ENCODE measurements at regions not wholly inside any gene's neighbourhood (a gene's known extent, or its start where the extent isn't known, plus 50 kb on each side); places are given as distances from the start of the nearest gene placed in this dataset.

DNA sequence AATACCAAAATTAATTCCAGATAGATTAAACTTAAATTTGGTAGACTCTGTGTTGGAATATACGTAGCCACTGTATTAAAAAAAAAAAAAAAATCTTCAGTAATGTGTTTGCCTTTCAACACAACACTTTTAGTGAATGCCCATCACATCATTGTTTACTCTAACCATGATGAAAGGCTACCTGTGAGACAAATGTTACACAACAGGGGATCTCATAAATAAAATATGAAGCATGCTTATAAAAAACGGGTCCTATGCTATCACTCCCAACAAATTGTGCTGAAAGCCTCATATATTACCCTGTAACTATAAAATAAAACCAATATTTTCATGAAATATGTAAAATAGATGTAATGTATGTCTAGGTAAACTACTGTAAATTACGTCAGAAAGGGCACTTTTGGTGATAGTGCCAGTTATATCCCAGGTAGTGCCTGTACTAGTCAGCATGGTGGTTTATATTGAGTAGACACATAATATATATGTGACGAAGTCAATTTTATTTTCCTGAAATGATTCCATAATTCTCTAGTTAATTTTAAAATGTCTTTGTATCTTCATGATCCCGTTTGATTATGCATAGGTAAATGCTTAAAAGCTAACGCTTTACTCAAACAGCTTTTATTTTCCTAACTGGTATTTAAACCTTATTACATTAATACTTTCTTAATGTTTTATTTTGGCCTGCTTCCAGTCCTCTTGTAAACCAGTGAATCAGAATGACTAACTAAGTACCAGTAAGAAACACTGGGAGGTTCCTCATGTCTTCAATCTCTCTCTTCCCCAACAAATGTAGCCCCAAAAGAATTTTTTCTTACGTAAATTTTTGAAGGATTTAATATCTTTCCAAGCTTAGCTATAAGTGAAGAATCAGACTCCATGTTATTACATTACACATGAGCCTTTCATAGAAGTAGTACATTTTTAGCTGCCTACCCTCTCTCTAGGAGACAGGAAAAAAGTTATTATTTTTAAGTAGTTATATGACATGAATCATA is 420.3 kb downstream of the GABRG2 start:
- no peak for ATAC-seq (ENCODE audit: low read depth in 2 of 2)
- H3K4me1 Mint-ChIP-seq: no peaks in the 10 kb centered on the region
- no peak overlapping the region for H3K4me3 ChIP-seq (ENCODE audit: low read depth, low read length)

DNA sequence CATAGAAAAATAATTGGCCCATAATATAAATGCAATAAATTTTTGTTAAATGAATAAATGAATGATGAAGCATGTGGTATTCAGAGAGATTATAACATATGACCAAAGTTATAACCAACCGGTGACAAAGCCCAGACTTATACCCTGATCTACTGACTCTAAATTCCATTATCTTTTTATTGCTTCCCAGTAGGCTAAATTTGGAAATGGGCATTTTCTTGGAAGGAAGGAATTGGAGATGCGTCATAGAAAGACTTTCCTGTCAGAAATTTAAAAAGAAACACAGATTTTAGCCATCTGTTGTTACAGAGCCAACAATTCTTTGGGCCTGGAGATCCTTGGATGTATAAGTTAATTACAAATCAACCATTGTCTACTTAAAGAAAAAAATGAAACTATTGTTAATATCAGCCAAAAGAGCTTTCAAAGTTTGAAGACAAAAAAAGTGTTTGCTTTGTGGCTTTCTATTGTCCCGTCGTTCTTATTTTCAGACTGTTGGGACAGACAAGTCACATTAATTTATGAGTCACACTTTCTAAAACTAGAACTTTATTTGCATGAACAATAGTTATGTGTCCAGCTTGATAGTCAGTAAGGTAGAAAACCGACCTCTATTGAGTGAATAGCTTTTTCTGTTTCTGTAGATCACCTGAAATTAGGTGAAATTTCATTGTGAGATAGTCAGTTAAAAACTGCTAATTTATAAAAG is 428.7 kb downstream of the GABRG2 start:
- no peaks in the 10 kb centered on the region for H3K4me1 ChIP-seq (ENCODE audit: control insufficient read depth, insufficient read depth, low read length, poor library complexity, severe bottlenecking)
- no peak overlapping the region for H3K27ac ChIP-seq (ENCODE audit: insufficient read depth, low read length, poor library complexity, severe bottlenecking)
- no peak overlapping the region for H3K4me3 ChIP-seq (ENCODE audit: low read depth, low read length)
- ATAC-seq (ENCODE audit: low read depth in 2 of 2) (no peak), DNase-seq (no peak)
- H3K9me3 ChIP-seq (ENCODE audit: control insufficient read depth in 2 of 2, low read length in 2 of 2): no peaks in the 10 kb centered on the region
- H3K4me3 Mint-ChIP-seq: no peak overlapping the region
- no peaks in the 10 kb centered on the region for H3K4me1 Mint-ChIP-seq
- no peaks in the 10 kb centered on the region for H3K27me3 Mint-ChIP-seq
- H3K27ac Mint-ChIP-seq: no peak overlapping the region
- H3K36me3 ChIP-seq (ENCODE audit: control insufficient read depth, insufficient read depth, low read length): no peaks in the 10 kb centered on the region
- H3K27me3 ChIP-seq (ENCODE audit: control insufficient read depth, insufficient read depth, low read length): no peaks in the 10 kb centered on the region
- no peaks in the 10 kb centered on the region for H3K36me3 Mint-ChIP-seq
- H3K9me3 Mint-ChIP-seq: peaks cover 1 to 11% (median 7%) of the 10 kb centered on the region in 7 donors

More for the DNA sequence above, 420.3 kb downstream of the GABRG2 start:
- Mint-ChIP-seq H3K9me3 (peaks cover 0 to 10% (median 5%) of the 10 kb centered on the region in 7 donors), H3K27me3 (no peaks in the 10 kb centered on the region), H3K36me3 (no peaks in the 10 kb centered on the region), H3K27ac (no peak overlapping the region), H3K4me3 (no peak overlapping the region)
- no peaks in the 10 kb centered on the region for H3K4me1 ChIP-seq (ENCODE audit: control insufficient read depth, insufficient read depth, low read length, poor library complexity, severe bottlenecking)
- H3K36me3 ChIP-seq (ENCODE audit: control insufficient read depth, insufficient read depth, low read length): no peaks in the 10 kb centered on the region
- H3K27ac ChIP-seq (ENCODE audit: insufficient read depth, low read length, poor library complexity, severe bottlenecking): no peak overlapping the region
- no peaks in the 10 kb centered on the region for H3K9me3 ChIP-seq (ENCODE audit: control insufficient read depth in 2 of 2, low read length in 2 of 2)
- H3K27me3 ChIP-seq (ENCODE audit: control insufficient read depth, insufficient read depth, low read length): no peaks in the 10 kb centered on the region
- no peak for DNase-seq

DNA sequence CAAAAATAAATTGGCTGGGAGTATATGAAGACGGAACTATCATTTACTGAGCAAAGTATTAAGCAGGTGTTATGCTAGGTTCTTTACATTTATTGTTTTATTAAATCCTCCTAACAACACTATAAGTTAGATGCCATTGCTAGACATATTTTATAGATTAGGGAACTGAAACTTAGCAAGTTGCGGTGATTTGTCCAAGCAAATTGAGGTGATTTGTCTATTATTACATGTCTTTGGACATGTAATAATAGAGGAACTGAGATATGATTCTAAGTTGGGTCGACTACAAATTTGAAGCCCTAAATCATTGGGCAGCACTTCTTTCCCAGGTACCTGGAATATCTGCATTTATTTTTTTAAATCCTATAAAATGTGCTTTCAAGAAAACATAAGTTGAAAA is 429.9 kb downstream of the GABRG2 start:
- Mint-ChIP-seq H3K4me1 (no peaks in the 10 kb centered on the region), H3K36me3 (no peaks in the 10 kb centered on the region), H3K4me3 (no peak overlapping the region), H3K27me3 (no peaks in the 10 kb centered on the region), H3K9me3 (peaks cover 5 to 13% (median 10%) of the 10 kb centered on the region in 7 donors), H3K27ac (no peak overlapping the region)
- no peaks in the 10 kb centered on the region for H3K36me3 ChIP-seq (ENCODE audit: control insufficient read depth, insufficient read depth, low read length)
- no peaks in the 10 kb centered on the region for H3K27me3 ChIP-seq (ENCODE audit: control insufficient read depth, insufficient read depth, low read length)
- ATAC-seq (ENCODE audit: low read depth in 2 of 2): no peak
- no peak overlapping the region for H3K27ac ChIP-seq (ENCODE audit: insufficient read depth, low read length, poor library complexity, severe bottlenecking)
- peaks cover 0 to 3% of the 10 kb centered on the region in 2 experiments for H3K9me3 ChIP-seq (ENCODE audit: control insufficient read depth in 2 of 2, low read length in 2 of 2)
- H3K4me1 ChIP-seq (ENCODE audit: control insufficient read depth, insufficient read depth, low read length, poor library complexity, severe bottlenecking): no peaks in the 10 kb centered on the region
- DNase-seq: no peak
- H3K4me3 ChIP-seq (ENCODE audit: low read depth, low read length): no peak overlapping the region

DNA sequence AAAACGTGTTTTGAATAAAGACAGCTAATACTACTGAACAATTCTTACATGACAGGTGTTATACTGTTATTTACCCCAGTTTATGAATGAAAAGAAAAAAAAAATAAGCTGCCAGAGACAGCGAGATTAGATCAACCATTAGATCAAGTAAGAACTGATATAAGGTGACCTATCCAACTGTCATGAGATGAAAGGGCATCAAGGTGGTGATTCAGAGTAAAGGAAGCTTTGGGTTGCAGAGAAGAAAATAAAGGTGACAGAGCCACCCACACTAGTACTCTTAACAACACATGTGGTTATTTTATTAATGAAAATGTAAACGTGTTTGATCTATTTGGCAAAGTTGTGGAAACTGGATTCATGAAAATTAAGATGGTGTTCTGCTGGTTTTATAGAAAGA is 435.2 kb downstream of the GABRG2 start:
- H3K9me3 Mint-ChIP-seq: peaks cover 4 to 10% (median 6%) of the 10 kb centered on the region in 7 donors
- H3K4me3 Mint-ChIP-seq: no peak overlapping the region
- DNase-seq (no peak), ATAC-seq (ENCODE audit: low read depth in 2 of 2) (no peak)
- H3K27ac ChIP-seq (ENCODE audit: insufficient read depth, low read length, poor library complexity, severe bottlenecking): no peak overlapping the region
- H3K4me1 ChIP-seq (ENCODE audit: control insufficient read depth, insufficient read depth, low read length, poor library complexity, severe bottlenecking): no peaks in the 10 kb centered on the region
- peaks cover 0 to 3% of the 10 kb centered on the region in 2 experiments for H3K9me3 ChIP-seq (ENCODE audit: control insufficient read depth in 2 of 2, low read length in 2 of 2)
- no peak overlapping the region for H3K27ac Mint-ChIP-seq
- H3K27me3 Mint-ChIP-seq: no peaks in the 10 kb centered on the region
- H3K4me3 ChIP-seq (ENCODE audit: low read depth, low read length): no peak overlapping the region
- H3K36me3 ChIP-seq (ENCODE audit: control insufficient read depth, insufficient read depth, low read length): no peaks in the 10 kb centered on the region
- no peaks in the 10 kb centered on the region for H3K36me3 Mint-ChIP-seq
- H3K4me1 Mint-ChIP-seq: no peaks in the 10 kb centered on the region
- no peaks in the 10 kb centered on the region for H3K27me3 ChIP-seq (ENCODE audit: control insufficient read depth, insufficient read depth, low read length)

DNA sequence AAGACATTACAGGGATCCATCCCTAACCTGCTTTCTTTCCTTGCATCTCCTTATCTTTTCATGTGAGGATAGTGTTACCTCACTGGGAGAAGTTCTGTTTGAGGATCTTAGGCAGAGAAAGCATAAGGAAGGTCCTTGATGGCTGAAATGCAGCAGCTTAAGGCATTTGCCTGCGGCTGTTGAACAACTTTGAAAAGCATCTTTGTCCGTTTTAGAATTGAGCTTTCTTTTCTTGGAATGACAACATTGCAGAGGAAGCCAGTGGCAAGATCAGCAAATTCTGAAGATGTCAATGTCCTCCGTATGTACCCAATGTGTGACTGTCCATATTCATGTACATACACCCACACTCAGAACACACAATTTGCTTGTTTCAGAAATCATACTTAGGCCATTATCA is 436.2 kb downstream of the GABRG2 start:
- peaks cover 2 to 7% (median 5%) of the 10 kb centered on the region in 7 donors for H3K9me3 Mint-ChIP-seq
- H3K27me3 ChIP-seq (ENCODE audit: control insufficient read depth, insufficient read depth, low read length): no peaks in the 10 kb centered on the region
- no peak for DNase-seq
- H3K4me1 ChIP-seq (ENCODE audit: control insufficient read depth, insufficient read depth, low read length, poor library complexity, severe bottlenecking): no peaks in the 10 kb centered on the region
- no peaks in the 10 kb centered on the region for H3K36me3 ChIP-seq (ENCODE audit: control insufficient read depth, insufficient read depth, low read length)
- peaks cover 0 to 3% of the 10 kb centered on the region in 2 experiments for H3K9me3 ChIP-seq (ENCODE audit: control insufficient read depth in 2 of 2, low read length in 2 of 2)
- H3K27me3 Mint-ChIP-seq: no peaks in the 10 kb centered on the region
- no peak overlapping the region for H3K4me3 Mint-ChIP-seq
- ATAC-seq (ENCODE audit: low read depth in 2 of 2): no peak
- no peak overlapping the region for H3K27ac ChIP-seq (ENCODE audit: insufficient read depth, low read length, poor library complexity, severe bottlenecking)
- H3K4me1 Mint-ChIP-seq: no peaks in the 10 kb centered on the region
- H3K36me3 Mint-ChIP-seq: no peaks in the 10 kb centered on the region
- H3K27ac Mint-ChIP-seq: no peak overlapping the region
- no peak overlapping the region for H3K4me3 ChIP-seq (ENCODE audit: low read depth, low read length)

DNA sequence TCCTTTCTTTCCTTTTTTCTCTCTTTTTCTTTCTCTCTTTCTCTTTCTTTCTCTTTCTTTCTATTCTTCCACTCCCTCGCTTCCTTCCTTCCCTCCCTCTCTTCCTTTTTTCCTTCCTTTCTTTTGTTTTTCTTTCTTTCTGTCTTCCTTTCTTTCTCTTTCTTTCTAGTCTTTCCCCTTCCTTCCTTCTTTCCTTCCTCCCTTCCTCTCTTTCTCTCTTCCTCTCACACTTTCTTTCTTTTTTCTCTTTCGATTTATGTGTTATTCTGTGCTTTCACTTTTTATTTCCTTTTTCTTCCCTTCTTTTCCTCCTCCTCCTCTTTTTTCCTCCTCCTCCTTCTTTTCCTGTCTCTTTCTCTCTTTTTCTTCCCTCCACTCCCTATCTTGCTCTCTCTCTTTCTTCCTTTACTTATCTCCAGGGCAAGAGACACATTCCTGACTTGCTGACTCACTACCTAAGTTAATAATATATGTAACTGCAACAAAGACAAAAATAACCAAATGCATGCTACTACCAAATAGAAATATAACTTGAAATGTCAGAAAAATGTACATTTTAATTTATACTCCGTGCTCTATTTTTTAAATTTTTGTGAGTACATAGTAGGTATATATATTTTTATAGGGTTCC is 445.5 kb downstream of the GABRG2 start:
- DNase-seq: no peak
- H3K4me1 ChIP-seq (ENCODE audit: control insufficient read depth, insufficient read depth, low read length, poor library complexity, severe bottlenecking): no peaks in the 10 kb centered on the region
- no peak overlapping the region for H3K27ac Mint-ChIP-seq

DNA sequence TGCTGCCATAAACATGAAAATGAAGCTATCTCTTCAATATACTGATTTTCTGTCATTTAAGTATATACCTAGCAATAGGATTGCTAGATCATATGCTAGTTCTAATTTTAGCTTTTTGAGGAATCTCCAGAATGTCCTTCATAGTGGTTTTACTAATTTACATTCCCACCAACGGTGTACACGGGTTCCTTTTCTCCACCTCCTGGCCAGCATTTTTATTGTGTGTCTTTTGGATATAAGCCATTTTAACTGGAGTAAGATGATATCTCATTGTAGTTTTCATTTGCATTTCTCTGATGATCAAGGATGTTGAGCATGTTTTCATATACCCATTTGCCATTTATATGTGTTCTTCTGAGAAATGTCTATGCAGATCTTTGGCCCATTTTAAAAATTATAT is 446.5 kb downstream of the GABRG2 start:
- H3K9me3 ChIP-seq (ENCODE audit: control insufficient read depth in 2 of 2, low read length in 2 of 2): peaks cover 0 to 1% of the 10 kb centered on the region in 2 experiments
- DNase-seq (no peak), ATAC-seq (ENCODE audit: low read depth in 2 of 2) (no peak)
- no peak overlapping the region for H3K27ac Mint-ChIP-seq
- no peaks in the 10 kb centered on the region for H3K36me3 ChIP-seq (ENCODE audit: control insufficient read depth, insufficient read depth, low read length)
- H3K27ac ChIP-seq (ENCODE audit: insufficient read depth, low read length, poor library complexity, severe bottlenecking): no peak overlapping the region
- H3K4me3 Mint-ChIP-seq: no peak overlapping the region
- H3K4me1 Mint-ChIP-seq: no peaks in the 10 kb centered on the region
- peaks cover 5 to 37% (median 7%) of the 10 kb centered on the region in 7 donors for H3K9me3 Mint-ChIP-seq
- H3K4me3 ChIP-seq (ENCODE audit: low read depth, low read length): no peak overlapping the region
- no peaks in the 10 kb centered on the region for H3K4me1 ChIP-seq (ENCODE audit: control insufficient read depth, insufficient read depth, low read length, poor library complexity, severe bottlenecking)
- H3K36me3 Mint-ChIP-seq: no peaks in the 10 kb centered on the region
- no peaks in the 10 kb centered on the region for H3K27me3 Mint-ChIP-seq
- no peaks in the 10 kb centered on the region for H3K27me3 ChIP-seq (ENCODE audit: control insufficient read depth, insufficient read depth, low read length)

More for the DNA sequence above, 445.5 kb downstream of the GABRG2 start:
- no peak for ATAC-seq (ENCODE audit: low read depth in 2 of 2)
- H3K4me1 Mint-ChIP-seq: no peaks in the 10 kb centered on the region
- no peak overlapping the region for H3K4me3 Mint-ChIP-seq
- peaks cover 3 to 31% (median 7%) of the 10 kb centered on the region in 7 donors for H3K9me3 Mint-ChIP-seq
- no peaks in the 10 kb centered on the region for H3K36me3 Mint-ChIP-seq
- Histone ChIP-seq H3K36me3 (ENCODE audit: control insufficient read depth, insufficient read depth, low read length) (no peaks in the 10 kb centered on the region), H3K27me3 (ENCODE audit: control insufficient read depth, insufficient read depth, low read length) (no peaks in the 10 kb centered on the region), H3K9me3 (ENCODE audit: control insufficient read depth in 2 of 2, low read length in 2 of 2) (peaks cover 0 to 1% of the 10 kb centered on the region in 2 experiments), H3K27ac (ENCODE audit: insufficient read depth, low read length, poor library complexity, severe bottlenecking) (no peak overlapping the region), H3K4me3 (ENCODE audit: low read depth, low read length) (no peak overlapping the region)
- no peaks in the 10 kb centered on the region for H3K27me3 Mint-ChIP-seq

All from CD4-positive, CD25-positive, alpha-beta regulatory T cell (primary cell).